ACHN (cell line): ENCODE measurements at regions not wholly inside any gene's neighbourhood (a gene's known extent, or its start where the extent isn't known, plus 50 kb on each side); places are given as distances from the start of the nearest gene placed in this dataset.
A peak's percentile ranks its signal among the peaks of the same experiment; 100 is the strongest.
"Not testable (repeated sequence)": the region's sequence is repeated elsewhere in the genome, so short reads cannot be mapped to it uniquely, and the experiment has no call there.

Source experiments
- DNase-seq: peaks from one replicate; pipeline ENCODE4 v3.0.0-alpha.2; 2015
- in situ Hi-C: cut with HindIII; loops from 2 replicates; pipeline ENCODE4 v1.10.0; 2017; ENCODE audit warnings: low sequenced_read_pairs, low pct_ligation_motif_present, low pct_unique_long_range_greater_than_20kb

GRCh38 chr2:210928714-210929113, 372.3 kb downstream of the CPS1 start:
- in situ Hi-C loops = no loop called here

GRCh38 chr2:210938228-210938627, 381.8 kb downstream of the CPS1 start:
- DNase-seq = no peak
- in situ Hi-C loops = no loop called here

More at GRCh38 chr2:210928714-210929113, 372.3 kb downstream of the CPS1 start:
- DNase-seq = no peak

GRCh38 chr2:210946395-210946794, 390.0 kb downstream of the CPS1 start:
- no peak for DNase-seq
- in situ Hi-C loops = no loop called here

GRCh38 chr2:210950434-210951060, 394.1 kb downstream of the CPS1 start:
- DNase-seq, in situ Hi-C loops: not testable (repeated sequence)

GRCh38 chr2:210954386-210954907, 398.0 kb downstream of the CPS1 start:
- no peak for DNase-seq
- in situ Hi-C loops = no loop called here

GRCh38 chr2:210955591-210955990, 399.2 kb downstream of the CPS1 start:
- in situ Hi-C loops = no loop called here
- DNase-seq = peak; percentile 41

- DNase-seq = no peak
- in situ Hi-C loops = no loop called here
These were observed 399.7 kb downstream of the CPS1 start for GRCh38 chr2:210956101-210956500.

- peak; percentile 32 for DNase-seq
- in situ Hi-C loops = no loop called here
These were observed 404.9 kb downstream of the CPS1 start for GRCh38 chr2:210961249-210961648.

GRCh38 chr2:210963386-210963785, 407.0 kb downstream of the CPS1 start:
- in situ Hi-C loops = no loop called here
- DNase-seq = no peak

GRCh38 chr2:210964141-210964764, 407.9 kb downstream of the CPS1 start:
- in situ Hi-C loops = no loop called here
- DNase-seq = no peak

GRCh38 chr2:210965472-210965871, 409.1 kb downstream of the CPS1 start:
- in situ Hi-C loops = no loop called here
- no peak for DNase-seq

GRCh38 chr2:210966330-210966729, 409.9 kb downstream of the CPS1 start:
- no peak for DNase-seq
- in situ Hi-C loops = no loop called here

GRCh38 chr2:210971431-210971830, 415.0 kb downstream of the CPS1 start:
- in situ Hi-C loops = no loop called here
- DNase-seq = no peak

- DNase-seq, in situ Hi-C loops: not testable (repeated sequence)
These were observed 430.4 kb downstream of the CPS1 start for GRCh38 chr2:210986806-210987205.

GRCh38 chr2:210991107-210991506, 434.7 kb downstream of the CPS1 start:
- in situ Hi-C loops = no loop called here

GRCh38 chr2:210994104-210994503, 437.7 kb downstream of the CPS1 start:
- in situ Hi-C loops = no loop called here
- DNase-seq = no peak

More at GRCh38 chr2:210991107-210991506, 434.7 kb downstream of the CPS1 start:
- DNase-seq = no peak

- in situ Hi-C loops = no loop called here
- no peak for DNase-seq
These were observed 441.0 kb downstream of the CPS1 start for GRCh38 chr2:210997373-210997772.

GRCh38 chr2:210998334-210998733, 441.9 kb downstream of the CPS1 start:
- no peak for DNase-seq

GRCh38 chr2:211014376-211014775, 458.0 kb downstream of the CPS1 start:
- in situ Hi-C loops = no loop called here
- DNase-seq = no peak

More at GRCh38 chr2:210998334-210998733, 441.9 kb downstream of the CPS1 start:
- in situ Hi-C loops = no loop called here

- in situ Hi-C loops = no loop called here
- DNase-seq = no peak
These were observed 458.5 kb downstream of the CPS1 start for GRCh38 chr2:211014906-211015305.
